GM19324 (cell line): ENCODE measurements at regions not wholly inside any gene's neighbourhood (a gene's known extent, or its start where the extent isn't known, plus 50 kb on each side); places are given as distances from the start of the nearest gene placed in this dataset.

Source experiments
- ATAC-seq: cut with Tn5 transposase; IDR thresholded peaks from one replicate; pipeline ENCODE4 v1.9.1; 2021; ENCODE audit warnings: mild to moderate bottlenecking, moderate library complexity; ENCODE audit not compliant: unreplicated experiment, low FRiP score

GRCh38 chr13:22256111-22256639 is 585.3 kb downstream of the FGF9 start:
- no peak for ATAC-seq

GRCh38 chr13:22262001-22262885 is 591.4 kb downstream of the FGF9 start:
- ATAC-seq = no peak

- ATAC-seq = no peak
Observed at GRCh38 chr13:22263185-22263584, 592.3 kb downstream of the FGF9 start.

GRCh38 chr13:22265563-22265962 is 594.7 kb downstream of the FGF9 start:
- no peak for ATAC-seq

- no peak for ATAC-seq
Observed at GRCh38 chr13:22270881-22271280, 600.0 kb downstream of the FGF9 start.

GRCh38 chr13:22271903-22272302 is 601.0 kb downstream of the FGF9 start:
- no peak for ATAC-seq

GRCh38 chr13:22275393-22275792 is 604.5 kb downstream of the FGF9 start:
- ATAC-seq = no peak

GRCh38 chr13:22276616-22277015 is 605.7 kb downstream of the FGF9 start:
- no peak for ATAC-seq

GRCh38 chr13:22278336-22278929 is 607.6 kb downstream of the FGF9 start:
- ATAC-seq = peak; percentile 51

- peak; percentile 59 for ATAC-seq
Observed at GRCh38 chr13:22285867-22286266, 615.0 kb downstream of the FGF9 start.

GRCh38 chr13:22286338-22286737 is 615.5 kb downstream of the FGF9 start:
- no peak for ATAC-seq

- no peak for ATAC-seq
Observed at GRCh38 chr13:22287343-22287920, 616.6 kb downstream of the FGF9 start.

- no peak for ATAC-seq
Observed at GRCh38 chr13:22288496-22288895, 617.6 kb downstream of the FGF9 start.

- no peak for ATAC-seq
Observed at GRCh38 chr13:22289711-22290110, 618.8 kb downstream of the FGF9 start.

- no peak for ATAC-seq
Observed at GRCh38 chr13:22298530-22298929, 627.7 kb downstream of the FGF9 start.

GRCh38 chr13:22311734-22312404 is 641.0 kb downstream of the FGF9 start:
- ATAC-seq = no peak

GRCh38 chr13:22312405-22312803 is 641.5 kb downstream of the FGF9 start:
- ATAC-seq = no peak

GRCh38 chr13:22316494-22317025 is 645.7 kb downstream of the FGF9 start:
- ATAC-seq = no peak

- ATAC-seq = no peak
Observed at GRCh38 chr13:22320991-22321390, 650.1 kb downstream of the FGF9 start.

- no peak for ATAC-seq
Observed at GRCh38 chr13:22325761-22326160, 654.9 kb downstream of the FGF9 start.

- no peak for ATAC-seq
Observed at GRCh38 chr13:22332416-22332815, 661.5 kb downstream of the FGF9 start.
